ENCODE measurements at regions not wholly inside any gene's neighbourhood (a gene's known extent, or its start where the extent isn't known, plus 50 kb on each side); places are given as distances from the start of the nearest gene placed in this dataset.

- no peaks in the 10 kb centered on the region for H3K27me3 ChIP-seq
- intact Hi-C loops (cut with DNase I; ENCODE audit: low total_unique reads) (no loop called here), in situ Hi-C loops (cut with MboI; ENCODE audit: low pct_ligation_motif_present in 1 of 4, low pct_unique_long_range_greater_than_20kb in 1 of 4, low sequenced_read_pairs in 3 of 4) (no loop called here)
- 90 to 97% methylated on average over 3 of the region's 3 CpGs for WGBS, 2 donors (ENCODE audit: low coverage in 1 of 2)
- H3K27ac ChIP-seq: no peak overlapping the region
- H3K4me1 ChIP-seq: no peaks in the 10 kb centered on the region
- no peak for DNase-seq
- H3K36me3 ChIP-seq: no peaks in the 10 kb centered on the region
- no peak overlapping the region for H3K4me3 ChIP-seq
- peaks cover 2 to 4% of the 10 kb centered on the region in 2 donors for H3K9me3 ChIP-seq
- TF ChIP-seq POLR2AphosphoS5 (IDR thresholded peaks at IDR 0.05): no peak
- TF ChIP-seq CTCF (IDR thresholded peaks at IDR 0.05): no peak
- no peak for TF ChIP-seq POLR2A (IDR thresholded peaks at IDR 0.05)
- TF ChIP-seq EP300 (IDR thresholded peaks at IDR 0.05; ENCODE audit: low read depth): no peak
These were observed 83.5 kb upstream of the CDYL start for GRCh38 chr6:4692664-4693063.

- in situ Hi-C loops (cut with MboI; ENCODE audit: low pct_ligation_motif_present in 1 of 4, low pct_unique_long_range_greater_than_20kb in 1 of 4, low sequenced_read_pairs in 3 of 4): no loop called here
- 63 to 76% methylated on average over 12 to 14 of the region's 14 CpGs for WGBS, 2 donors (ENCODE audit: low coverage in 1 of 2)
These were observed 87.9 kb upstream of the CDYL start for GRCh38 chr6:4687989-4688947.

GRCh38 chr6:4687656-4687988 lies 88.6 kb upstream of the CDYL start:
- in situ Hi-C loops (cut with MboI; ENCODE audit: low pct_ligation_motif_present in 1 of 4, low pct_unique_long_range_greater_than_20kb in 1 of 4, low sequenced_read_pairs in 3 of 4): no loop called here

More at GRCh38 chr6:4687989-4688947, 87.9 kb upstream of the CDYL start:
- Histone ChIP-seq H3K27me3 (no peaks in the 10 kb centered on the region), H3K9me3 (peaks cover 0 to 4% of the 10 kb centered on the region in 2 donors), H3K27ac (no peak overlapping the region), H3K36me3 (no peaks in the 10 kb centered on the region), H3K4me1 (no peaks in the 10 kb centered on the region), H3K4me3 (no peak overlapping the region)
- DNase-seq: no peak
- TF ChIP-seq POLR2AphosphoS5 (IDR thresholded peaks at IDR 0.05): no peak
- no peak for TF ChIP-seq CTCF (IDR thresholded peaks at IDR 0.05)
- no peak for TF ChIP-seq EP300 (IDR thresholded peaks at IDR 0.05; ENCODE audit: low read depth)
- intact Hi-C loops (cut with DNase I; ENCODE audit: low total_unique reads): loop anchor here (2.0 kb wide), 1 partner anchor 71 kb away; no protein-coding TSS in a partner anchor

More at GRCh38 chr6:4687656-4687988, 88.6 kb upstream of the CDYL start:
- no peak overlapping the region for H3K27ac ChIP-seq
- intact Hi-C loops (cut with DNase I; ENCODE audit: low total_unique reads): no loop called here
- H3K9me3 ChIP-seq: no peaks in the 10 kb centered on the region
- TF ChIP-seq EP300 (IDR thresholded peaks at IDR 0.05; ENCODE audit: low read depth): no peak
- TF ChIP-seq POLR2A (IDR thresholded peaks at IDR 0.05): no peak
- no peak for TF ChIP-seq CTCF (IDR thresholded peaks at IDR 0.05)
- TF ChIP-seq POLR2AphosphoS5 (IDR thresholded peaks at IDR 0.05): no peak
- H3K4me3 ChIP-seq: no peak overlapping the region
- no peak for DNase-seq
- H3K27me3 ChIP-seq: no peaks in the 10 kb centered on the region
- no peaks in the 10 kb centered on the region for H3K36me3 ChIP-seq
- H3K4me1 ChIP-seq: no peaks in the 10 kb centered on the region

Data from transverse colon (tissue), 4 donors.